ENCODE measurements at regions not wholly inside any gene's neighbourhood (a gene's known extent, or its start where the extent isn't known, plus 50 kb on each side); places are given as distances from the start of the nearest gene placed in this dataset.

GRCh38 chr5:77569409-77569808 lies 69.1 kb downstream of the OTP start:
- DNase-seq (ENCODE audit: low read depth in 3 of 3, low spot score in 2 of 3), result no peak

DNA sequence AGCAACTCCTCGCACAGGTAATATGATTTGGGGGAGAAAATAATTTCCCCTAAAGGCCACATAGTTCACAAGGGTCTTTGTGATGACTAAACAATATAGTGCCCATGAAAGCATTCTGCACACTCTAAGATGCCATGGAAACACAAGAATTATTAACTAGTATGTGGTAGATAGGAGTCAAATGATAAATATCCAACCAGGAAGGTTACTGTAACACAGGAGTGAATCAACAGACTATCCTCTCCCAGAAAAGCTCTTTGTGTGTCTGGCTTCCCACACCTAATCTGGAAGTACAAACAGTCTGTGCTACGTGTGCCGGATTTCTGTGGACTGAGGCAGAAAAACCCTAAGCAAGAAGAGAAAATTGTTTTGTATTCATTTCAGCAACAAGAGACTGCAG lies 70.0 kb downstream of the OTP start:
- DNase-seq (ENCODE audit: low read depth in 3 of 3, low spot score in 2 of 3), result no peak

GRCh38 chr5:77568082-77568481 lies 70.4 kb downstream of the OTP start:
- DNase-seq (ENCODE audit: low read depth in 3 of 3, low spot score in 2 of 3), result no peak

DNA sequence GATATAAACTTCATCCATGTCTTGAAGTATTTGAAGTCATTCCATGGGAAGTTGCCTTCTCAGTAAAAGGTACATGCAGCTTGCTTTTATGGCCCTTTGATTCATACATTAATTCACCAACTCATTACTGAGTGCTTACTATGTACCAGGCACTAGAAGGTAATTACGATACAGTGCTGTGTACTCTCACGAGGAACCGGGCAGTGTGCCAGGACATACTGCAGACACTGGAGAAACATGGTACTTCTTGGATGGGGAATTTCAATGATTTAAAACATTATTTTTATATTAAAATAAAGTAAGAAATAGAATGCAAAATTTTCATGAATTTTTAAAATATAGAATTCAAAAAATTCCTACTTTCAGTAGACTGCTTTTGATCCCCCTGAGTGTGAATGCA lies 71.4 kb upstream of the WDR41 start:
- no peak for DNase-seq (ENCODE audit: low read depth in 3 of 3, low spot score in 2 of 3)

GRCh38 chr5:77561965-77562364 lies 69.8 kb upstream of the WDR41 start:
- no peak for DNase-seq (ENCODE audit: low read depth in 3 of 3, low spot score in 2 of 3)

DNA sequence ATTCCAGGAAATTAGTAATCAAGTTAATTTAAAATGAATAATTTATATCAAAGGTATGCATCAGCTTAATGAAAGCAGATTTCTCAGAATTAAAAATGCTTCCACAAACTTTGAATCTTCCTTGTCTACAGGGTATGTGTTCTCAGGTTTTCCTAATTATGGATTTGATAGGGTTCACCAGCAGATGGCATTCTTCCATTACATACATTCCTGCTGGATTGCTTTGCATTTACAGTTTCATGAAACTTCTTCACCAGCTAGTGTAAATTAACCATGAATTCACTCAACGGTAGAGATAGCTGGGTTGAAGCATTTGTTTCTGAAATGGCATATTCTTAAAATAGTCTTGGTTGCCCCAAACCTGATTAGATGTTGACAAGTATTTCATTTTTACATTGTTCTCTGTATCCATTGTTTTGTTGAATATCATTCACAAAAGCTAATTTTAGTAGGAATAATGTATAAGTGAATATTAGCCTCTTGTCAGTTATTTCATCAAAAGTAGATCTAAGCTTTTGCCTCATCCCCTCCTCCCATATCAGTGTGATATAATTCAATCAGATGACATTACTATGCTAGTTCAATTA lies 68.7 kb upstream of the WDR41 start:
- DNase-seq (ENCODE audit: low read depth in 3 of 3, low spot score in 2 of 3), result peak; percentile 14 to 41 (median 29)

- DNase-seq (ENCODE audit: low read depth in 3 of 3, low spot score in 2 of 3), result no peak
Observed at GRCh38 chr5:77558266-77558665, 66.2 kb upstream of the WDR41 start.

- DNase-seq (ENCODE audit: low read depth in 3 of 3, low spot score in 2 of 3), result no peak
Observed at GRCh38 chr5:77550406-77550805, 58.3 kb upstream of the WDR41 start.

DNA sequence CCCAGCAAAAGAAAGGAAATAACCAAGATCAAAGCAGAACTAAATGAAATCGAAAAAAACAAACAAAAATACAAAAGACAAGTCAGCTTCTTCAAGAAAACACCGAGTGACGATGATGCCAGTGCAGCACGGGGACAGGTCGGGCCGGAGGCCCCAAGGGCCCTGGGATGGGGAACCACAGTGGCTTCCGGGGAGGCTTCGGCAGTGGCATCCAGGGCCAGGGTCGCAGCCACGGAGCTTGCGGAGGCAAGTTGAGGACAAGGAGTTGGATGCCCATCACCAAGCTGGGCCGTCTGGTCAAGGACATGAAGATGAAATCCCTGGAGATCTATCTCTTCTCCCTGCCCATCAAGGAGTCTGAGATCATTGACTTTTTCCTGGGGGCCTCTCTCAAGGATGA lies 53.2 kb upstream of the WDR41 start:
- no peak for DNase-seq (ENCODE audit: low read depth in 3 of 3, low spot score in 2 of 3)
